ENCODE measurements at regions not wholly inside any gene's neighbourhood (a gene's known extent, or its start where the extent isn't known, plus 50 kb on each side); places are given as distances from the start of the nearest gene placed in this dataset.

GRCh38 chr20:17873410-17874270, 95.0 kb downstream of the SNX5 start:
- peak; percentile 96 for DNase-seq
- Histone ChIP-seq H3K4me1 (peaks cover 39% of the 10 kb centered on the region), H3K27ac (peak overlapping the region; percentile 68 to 69), H3K27me3 (no peaks in the 10 kb centered on the region), H3K9me3 (no peaks in the 10 kb centered on the region), H3K36me3 (ENCODE audit: low read depth, missing control alignments) (no peaks in the 10 kb centered on the region), H3K4me3 (no peak overlapping the region)
- TF ChIP-seq POLR2A (IDR thresholded peaks at IDR 0.05): no peak
- no peak for TF ChIP-seq CTCF (IDR thresholded peaks at IDR 0.05)
- intact Hi-C loops (cut with DNase I; ENCODE audit: low total_unique reads): no loop called here
- WGBS, 2 donors: 43 to 49% methylated on average over 11 to 14 of the region's 14 CpGs

DNA sequence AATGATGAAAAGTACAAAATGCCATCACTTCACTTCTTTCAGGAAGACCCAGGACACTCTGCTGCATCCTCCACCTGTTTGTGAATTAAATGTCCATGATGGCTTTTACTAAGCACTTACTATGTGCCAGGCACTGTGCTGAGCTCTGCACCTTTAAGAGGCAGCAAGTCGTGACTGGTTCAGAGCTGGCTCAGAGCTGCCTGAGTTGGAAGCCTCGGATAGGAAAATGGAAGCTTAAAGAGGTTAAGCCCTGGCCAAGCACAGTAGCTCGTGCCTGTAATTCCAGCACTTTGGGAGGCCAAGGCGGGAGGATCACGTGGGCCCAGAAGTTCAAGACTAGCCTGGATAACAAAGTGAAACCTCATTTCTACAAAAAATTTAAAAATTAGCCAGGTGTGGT, 95.6 kb downstream of the SNX5 start:
- H3K4me3 ChIP-seq: peak overlapping the region; percentile 31 to 36
- no peak for TF ChIP-seq POLR2A (IDR thresholded peaks at IDR 0.05)
- TF ChIP-seq CTCF (IDR thresholded peaks at IDR 0.05): no peak
- no peak for DNase-seq
- no peaks in the 10 kb centered on the region for H3K27me3 ChIP-seq
- peaks cover 36% of the 10 kb centered on the region for H3K4me1 ChIP-seq
- 20 to 36% methylated on average over 5 of the region's 5 CpGs for WGBS, 2 donors
- H3K27ac ChIP-seq: no peak overlapping the region
- intact Hi-C loops (cut with DNase I; ENCODE audit: low total_unique reads): no loop called here
- H3K9me3 ChIP-seq: no peaks in the 10 kb centered on the region
- H3K36me3 ChIP-seq (ENCODE audit: low read depth, missing control alignments): no peaks in the 10 kb centered on the region

GRCh38 chr20:17872434-17872833, 96.2 kb downstream of the SNX5 start:
- WGBS, 2 donors: 59 to 60% methylated on average over 11 to 13 of the region's 13 CpGs
- no peak for DNase-seq
- Histone ChIP-seq H3K4me3 (peak overlapping the region; percentile 31 to 36), H3K4me1 (peaks cover 34% of the 10 kb centered on the region), H3K9me3 (no peaks in the 10 kb centered on the region), H3K36me3 (ENCODE audit: low read depth, missing control alignments) (no peaks in the 10 kb centered on the region), H3K27ac (no peak overlapping the region), H3K27me3 (no peaks in the 10 kb centered on the region)
- intact Hi-C loops (cut with DNase I; ENCODE audit: low total_unique reads): no loop called here
- TF ChIP-seq POLR2A (IDR thresholded peaks at IDR 0.05) (no peak), CTCF (IDR thresholded peaks at IDR 0.05) (no peak)

- DNase-seq: no peak
- H3K27me3 ChIP-seq: no peaks in the 10 kb centered on the region
- no peak overlapping the region for H3K27ac ChIP-seq
- no peaks in the 10 kb centered on the region for H3K36me3 ChIP-seq (ENCODE audit: low read depth, missing control alignments)
- WGBS, 2 donors: 44 to 46% methylated on average over 4 of the region's 4 CpGs
- intact Hi-C loops (cut with DNase I; ENCODE audit: low total_unique reads): no loop called here
- peaks cover 34% of the 10 kb centered on the region for H3K4me1 ChIP-seq
- H3K9me3 ChIP-seq: no peaks in the 10 kb centered on the region
- TF ChIP-seq CTCF (IDR thresholded peaks at IDR 0.05) (no peak), POLR2A (IDR thresholded peaks at IDR 0.05) (no peak)
- H3K4me3 ChIP-seq: peak overlapping the region; percentile 31 to 36
Measured at GRCh38 chr20:17871886-17872285, 96.7 kb downstream of the SNX5 start.

DNA sequence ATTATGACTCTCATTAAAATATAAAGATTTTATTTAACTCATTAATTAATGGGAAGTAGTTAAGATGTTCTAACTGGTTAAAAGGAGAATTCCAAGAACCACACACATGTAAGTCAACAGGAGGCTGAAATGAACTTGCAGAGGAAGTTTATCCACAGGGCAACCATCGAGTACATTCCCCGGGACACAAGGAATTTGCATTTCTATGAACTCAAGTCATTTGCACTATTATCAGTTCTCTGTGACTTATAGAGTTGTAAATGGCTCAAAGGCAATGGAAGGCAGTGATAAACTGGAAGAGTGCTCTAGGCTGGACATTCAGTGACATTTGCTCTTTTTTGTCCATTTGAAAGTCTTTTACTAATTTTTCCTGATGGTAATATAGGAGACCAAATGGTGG, 97.4 kb downstream of the SNX5 start:
- no peak for DNase-seq
- WGBS, 2 donors: 72 to 81% methylated on average over 2 of the region's 2 CpGs
- H3K36me3 ChIP-seq (ENCODE audit: low read depth, missing control alignments): no peaks in the 10 kb centered on the region
- no peaks in the 10 kb centered on the region for H3K27me3 ChIP-seq
- H3K4me3 ChIP-seq: no peak overlapping the region
- peaks cover 32% of the 10 kb centered on the region for H3K4me1 ChIP-seq
- H3K27ac ChIP-seq: no peak overlapping the region
- TF ChIP-seq POLR2A (IDR thresholded peaks at IDR 0.05): no peak
- no peak for TF ChIP-seq CTCF (IDR thresholded peaks at IDR 0.05)
- no peaks in the 10 kb centered on the region for H3K9me3 ChIP-seq
- intact Hi-C loops (cut with DNase I; ENCODE audit: low total_unique reads): no loop called here

Measured in testis (tissue), 2 donors.